Activated CD4-positive, alpha-beta T cell treated with anti-CD3 and anti-CD28 coated beads, Interleukin-10, Interleukin-2, amounts not matched to agents 100 ng/mL and 50 ng/mL, durations not matched to agents 16 hours and 8 hours (primary cell): ENCODE measurements at regions not wholly inside any gene's neighbourhood (a gene's known extent, or its start where the extent isn't known, plus 50 kb on each side); places are given as distances from the start of the nearest gene placed in this dataset.
A peak's percentile ranks its signal among the peaks of the same experiment; 100 is the strongest.

Experiments used
- DNase-seq: peaks from one replicate; pipeline ENCODE4 v3.0.0-alpha.2; 2020

DNA sequence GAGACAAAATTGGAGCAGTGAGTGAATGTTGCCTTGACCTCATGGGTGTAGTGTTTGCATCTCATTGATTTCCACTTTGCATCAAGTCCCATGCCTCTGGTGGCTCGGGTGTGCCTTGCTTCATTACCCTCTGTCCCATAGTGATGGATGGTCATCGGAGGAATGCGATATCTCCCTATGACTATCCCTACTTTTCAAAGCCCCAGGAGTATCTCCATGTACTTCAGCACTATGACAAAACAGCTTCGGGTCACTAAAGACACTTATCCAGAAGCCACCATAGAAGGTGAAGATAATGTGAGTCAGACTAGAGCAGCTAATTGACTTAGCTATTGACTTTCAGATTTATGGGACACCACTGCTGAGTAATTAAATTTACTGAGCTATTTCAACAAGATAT is 355.1 kb upstream of the CCDC196 start:
- DNase-seq = no peak

DNA sequence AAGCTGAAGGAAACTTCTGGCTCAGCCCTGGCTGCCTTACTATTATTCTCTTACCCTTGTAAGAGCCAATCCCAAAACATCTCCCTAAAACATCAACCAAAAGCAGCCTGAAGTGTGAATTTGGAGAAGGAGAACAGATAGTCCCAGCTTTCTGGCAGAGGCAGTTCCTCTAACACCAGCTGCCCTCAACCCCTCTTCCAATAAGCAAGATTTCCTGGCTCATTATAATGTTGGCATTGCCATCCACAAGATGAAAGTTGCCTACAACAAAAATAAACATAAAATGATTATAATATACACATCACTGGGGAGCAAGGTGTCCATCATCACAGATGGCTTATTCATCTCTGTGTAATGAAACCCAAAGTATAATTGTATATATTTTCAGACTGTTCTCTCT is 352.5 kb upstream of the CCDC196 start:
- DNase-seq = no peak

DNA sequence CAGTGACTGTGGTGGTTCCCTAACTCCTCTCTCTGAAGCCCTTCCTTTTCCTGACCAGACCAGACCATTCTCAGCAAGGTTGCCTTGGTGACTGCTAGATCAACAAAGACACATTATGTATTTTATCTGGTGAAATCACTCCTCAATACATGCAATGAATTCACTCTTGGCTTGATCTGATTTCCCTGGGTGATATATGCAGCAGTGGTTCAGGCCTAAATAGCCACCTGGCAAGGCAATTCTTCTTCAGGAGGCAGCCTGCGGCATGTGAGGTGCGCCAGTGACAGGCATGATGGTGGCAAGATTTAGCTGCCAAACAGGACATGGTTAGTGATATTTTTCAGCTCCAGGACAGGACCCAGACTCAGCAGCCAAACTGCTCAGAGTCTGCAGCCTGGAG is 350.3 kb upstream of the CCDC196 start:
- no peak for DNase-seq

DNA sequence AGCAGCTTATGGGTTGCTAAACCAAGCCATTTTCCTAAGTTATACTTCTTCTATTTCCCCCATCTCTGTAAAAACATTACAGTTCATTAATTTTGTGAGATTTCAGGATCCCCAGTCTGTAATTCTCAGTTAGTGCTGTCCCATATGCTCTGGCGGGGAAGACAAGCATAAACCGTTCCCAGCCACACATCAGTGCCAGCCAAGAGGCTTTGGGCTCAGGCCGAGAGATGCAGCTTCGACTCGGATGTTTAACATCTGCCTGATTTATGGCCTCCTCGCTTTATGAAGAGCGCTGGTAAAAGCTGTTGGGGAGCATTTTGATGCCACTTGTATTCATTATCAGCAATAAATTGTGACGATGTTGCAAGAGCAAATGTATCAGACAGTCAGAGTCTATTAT is 349.1 kb upstream of the CCDC196 start:
- DNase-seq = no peak

DNA sequence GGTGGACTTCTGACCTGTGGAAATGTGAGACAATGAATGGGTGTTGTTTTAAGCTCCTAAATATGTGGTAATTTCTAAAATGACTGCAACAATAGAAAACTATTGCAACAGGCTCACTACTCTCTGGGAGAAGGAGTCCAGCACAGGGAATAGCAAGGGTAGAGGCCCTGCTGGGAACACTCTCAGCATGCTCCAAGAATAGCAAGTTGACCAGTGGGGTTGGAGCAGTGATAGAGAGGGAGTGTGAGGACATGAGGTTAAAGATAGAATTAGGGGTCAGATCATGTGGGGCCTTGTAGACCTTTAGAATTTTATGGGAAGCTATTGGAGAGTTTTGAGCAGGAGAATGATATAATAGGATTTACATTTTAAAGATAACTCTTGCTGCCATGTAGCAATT is 346.7 kb upstream of the CCDC196 start:
- no peak for DNase-seq

DNA sequence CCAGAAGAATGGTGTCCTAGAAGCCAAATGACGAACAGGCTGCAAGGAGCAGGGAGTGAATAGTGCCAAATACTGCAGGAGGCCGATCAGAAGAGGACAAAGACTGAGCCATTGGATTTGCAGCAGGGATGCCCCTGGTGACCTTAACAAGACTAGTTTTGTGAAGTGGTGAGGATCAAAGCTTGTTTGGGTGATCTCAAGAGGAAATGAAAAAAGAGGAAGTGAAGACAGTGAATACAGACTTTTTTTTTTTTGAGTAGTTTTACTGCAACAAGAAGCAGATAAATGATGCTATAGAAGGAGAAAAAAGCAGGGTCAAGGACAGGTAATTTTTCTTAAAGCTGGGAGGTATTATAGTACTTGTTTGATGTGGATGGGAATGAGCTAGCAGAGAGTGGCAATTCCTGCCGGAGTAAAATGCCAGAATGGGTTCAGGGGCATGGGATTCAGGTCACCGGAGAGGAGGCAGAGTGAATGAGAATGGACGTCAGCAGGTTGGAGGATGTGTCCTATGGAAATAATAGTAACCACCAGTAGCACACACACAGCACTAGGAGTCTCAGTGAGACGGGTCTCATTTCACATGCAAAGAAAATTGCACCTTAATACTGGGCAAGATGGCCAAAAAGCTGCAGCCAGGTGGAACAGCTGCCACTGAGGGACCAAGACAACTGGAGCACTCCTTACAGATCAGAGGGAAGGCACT is 345.8 kb upstream of the CCDC196 start:
- DNase-seq = no peak

DNA sequence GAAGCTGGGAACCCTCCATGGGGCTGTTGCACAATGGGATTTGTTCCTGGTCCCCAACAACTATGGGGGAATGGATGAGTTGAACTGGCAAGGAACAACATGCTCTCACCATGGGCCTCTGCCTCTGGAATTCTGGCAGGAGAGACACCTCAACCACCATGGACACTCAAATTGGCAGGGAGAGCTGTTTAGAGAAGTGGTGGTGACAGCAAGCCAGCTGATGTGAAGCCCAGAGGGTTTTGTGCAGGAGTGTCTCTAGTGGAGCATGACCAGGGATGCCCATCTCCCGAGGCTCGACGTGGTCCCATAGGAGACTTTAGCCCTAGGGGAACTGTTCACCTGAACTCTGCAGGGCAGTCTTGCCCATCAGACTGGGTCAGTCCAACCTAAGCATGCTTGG is 345.2 kb upstream of the CCDC196 start:
- DNase-seq = no peak

DNA sequence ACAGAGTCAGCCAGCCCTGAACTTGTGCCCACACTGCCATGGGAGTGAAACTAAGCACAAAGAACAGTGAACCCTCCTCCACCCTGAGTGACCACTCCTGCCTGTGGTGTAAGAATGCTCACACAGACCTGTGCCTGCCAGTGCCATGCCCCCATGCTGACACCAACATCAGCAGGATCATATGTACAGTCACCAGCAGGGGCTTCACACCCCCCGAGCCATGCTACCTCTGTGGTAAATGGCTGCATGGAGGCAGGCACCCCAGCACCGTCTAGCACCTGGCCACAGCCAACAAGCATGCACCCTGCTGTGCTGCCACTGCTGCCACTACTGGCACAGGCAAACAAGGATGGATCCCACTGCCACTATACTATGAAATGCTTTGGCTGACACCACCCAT is 344.4 kb upstream of the CCDC196 start:
- DNase-seq = no peak

DNA sequence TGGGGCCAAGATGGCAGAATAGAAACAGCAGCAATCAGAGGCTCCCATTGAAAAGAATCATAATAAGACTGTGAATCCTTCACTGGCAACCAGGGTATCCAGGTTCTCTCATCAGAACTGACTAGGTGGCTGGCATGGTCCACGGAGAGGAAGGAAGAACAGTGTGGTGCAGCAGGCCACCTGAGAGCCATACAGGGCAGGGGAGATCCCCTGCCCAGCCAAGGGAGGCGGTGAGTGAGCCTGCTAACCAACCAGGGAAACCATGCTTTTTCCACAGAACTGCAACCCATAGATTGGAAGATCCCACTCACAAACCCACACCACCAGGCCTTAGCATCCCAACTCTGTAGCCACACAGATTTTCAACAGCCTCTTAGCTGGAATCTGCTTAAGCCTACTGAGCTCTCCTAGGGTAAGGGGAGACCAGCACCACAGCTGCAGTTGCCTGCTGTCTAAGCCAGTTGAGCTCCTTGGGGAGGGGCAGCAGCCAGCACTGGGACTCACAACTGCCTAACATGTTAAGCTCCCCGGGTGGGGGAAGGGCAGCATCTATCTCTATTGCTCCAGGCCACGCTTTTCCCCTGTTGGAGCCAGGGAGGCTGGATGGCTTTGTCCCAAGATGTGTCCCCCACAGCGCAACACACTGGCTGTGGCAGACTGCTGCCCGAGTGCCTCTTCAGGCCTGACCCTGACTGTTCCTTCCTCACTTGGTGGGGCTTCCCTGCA is 342.6 kb upstream of the CCDC196 start:
- DNase-seq = no peak

DNA sequence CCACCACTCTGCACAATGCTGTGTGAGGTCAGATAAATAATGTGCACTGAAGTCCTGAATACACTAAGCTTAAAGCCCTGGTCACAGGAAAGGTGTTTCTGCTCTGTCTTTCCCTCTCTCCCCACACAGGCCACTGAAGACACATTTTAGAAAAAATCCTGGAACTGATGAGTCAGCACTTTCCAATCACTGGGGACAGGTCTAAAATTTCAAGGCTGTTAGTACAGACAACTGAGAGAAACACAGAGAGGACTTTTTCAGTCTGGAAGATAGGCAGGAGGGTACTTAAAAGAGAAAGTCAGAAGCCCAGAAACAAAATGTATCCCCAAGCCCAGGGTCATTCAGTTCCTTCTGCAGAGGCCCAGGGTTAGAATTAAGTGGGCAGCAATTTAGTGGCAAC is 333.9 kb upstream of the CCDC196 start:
- DNase-seq = no peak

DNA sequence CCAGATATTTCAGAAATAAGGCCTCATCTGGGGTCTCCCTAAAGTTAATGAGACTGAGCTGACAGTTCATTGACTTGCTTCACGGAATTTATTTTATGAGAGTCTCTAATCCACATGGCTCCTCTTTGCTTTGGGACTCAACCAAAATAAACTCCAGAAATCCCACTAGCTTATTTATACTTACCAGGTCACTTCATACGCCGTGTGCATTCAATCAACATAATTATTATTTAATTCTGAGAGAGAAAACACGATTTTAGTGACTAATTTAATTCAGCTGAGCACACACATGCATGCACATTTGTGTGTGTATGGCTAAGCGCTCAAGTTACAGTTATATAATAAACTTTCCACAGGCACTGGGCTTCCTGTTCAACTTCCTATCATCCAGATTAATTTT is 333.4 kb upstream of the CCDC196 start:
- no peak for DNase-seq

DNA sequence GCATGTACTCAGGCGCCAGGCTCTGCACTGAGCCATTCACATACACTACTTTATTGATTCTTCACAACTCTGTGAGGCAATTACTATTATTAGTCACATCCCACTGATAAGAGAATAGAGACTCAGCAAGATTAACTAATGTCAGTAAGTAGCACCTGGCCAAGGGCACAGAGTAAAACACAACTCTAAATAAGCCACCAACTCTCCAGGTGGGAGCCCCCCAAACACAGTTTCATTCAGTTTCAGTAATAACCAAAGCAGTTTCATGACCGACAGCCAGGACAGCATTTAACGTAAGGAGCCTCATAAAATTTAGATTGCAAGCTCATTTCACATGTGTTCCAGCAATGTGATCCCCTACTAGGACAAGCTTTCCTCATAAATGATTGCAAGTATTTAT is 323.1 kb upstream of the CCDC196 start:
- no peak for DNase-seq

DNA sequence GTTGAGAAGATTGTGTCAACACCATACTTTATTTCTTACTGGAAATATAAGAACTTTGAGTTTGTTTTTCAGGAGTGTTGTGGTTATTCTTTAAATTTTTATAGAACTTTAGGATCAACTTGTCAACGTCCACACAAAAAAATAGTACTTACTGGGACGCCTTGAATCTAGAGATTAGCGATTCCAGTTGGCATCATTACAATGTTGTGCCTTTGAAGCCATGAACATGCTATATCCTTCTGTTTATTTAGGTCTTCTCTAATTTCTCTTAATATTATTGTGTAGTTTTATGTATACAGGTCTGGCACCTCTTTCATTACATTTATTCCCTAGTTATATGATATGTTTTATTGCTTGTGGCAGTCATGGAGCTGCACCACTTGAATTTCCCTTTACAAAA is 320.8 kb upstream of the CCDC196 start:
- no peak for DNase-seq

DNA sequence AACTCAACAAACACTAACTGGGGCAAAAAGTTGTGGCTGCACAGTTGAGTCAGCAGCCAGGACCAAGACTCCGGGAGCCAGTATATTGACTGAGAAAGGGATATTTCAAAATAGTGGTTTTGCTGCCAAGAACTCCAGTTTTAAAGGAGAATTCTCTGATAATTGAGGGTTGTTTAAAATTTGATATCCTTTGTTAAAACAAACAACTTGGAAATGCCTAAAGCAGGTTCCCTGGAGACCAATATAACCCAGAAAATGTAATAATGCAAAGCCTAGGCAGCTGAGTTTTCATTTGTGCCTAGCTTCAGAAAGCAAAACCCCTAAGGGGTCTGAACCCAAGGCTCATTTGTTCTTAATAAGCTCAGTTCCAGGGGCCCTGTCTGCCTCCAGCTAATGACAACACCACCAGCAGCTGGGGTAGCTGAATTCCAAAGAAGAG is 311.7 kb upstream of the CCDC196 start:
- no peak for DNase-seq

DNA sequence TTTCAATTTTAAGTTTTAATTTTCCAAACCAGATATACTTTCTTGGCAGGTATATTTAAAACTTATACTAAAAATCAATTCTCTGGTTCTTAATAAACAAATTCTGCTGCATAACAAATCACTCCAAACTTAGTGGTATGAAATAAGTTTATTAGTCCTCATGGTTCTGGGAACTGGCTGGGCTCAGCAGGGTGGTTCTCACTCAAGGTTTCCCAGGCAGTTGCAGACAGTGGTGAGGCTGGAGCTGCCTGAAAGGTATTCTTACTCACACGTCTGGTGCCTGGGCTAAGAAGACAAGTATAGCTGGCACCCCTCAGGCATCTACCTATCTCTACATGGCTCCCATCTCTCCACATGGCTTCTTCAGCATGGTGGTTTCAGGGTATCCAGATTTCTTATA is 308.2 kb upstream of the CCDC196 start:
- no peak for DNase-seq

DNA sequence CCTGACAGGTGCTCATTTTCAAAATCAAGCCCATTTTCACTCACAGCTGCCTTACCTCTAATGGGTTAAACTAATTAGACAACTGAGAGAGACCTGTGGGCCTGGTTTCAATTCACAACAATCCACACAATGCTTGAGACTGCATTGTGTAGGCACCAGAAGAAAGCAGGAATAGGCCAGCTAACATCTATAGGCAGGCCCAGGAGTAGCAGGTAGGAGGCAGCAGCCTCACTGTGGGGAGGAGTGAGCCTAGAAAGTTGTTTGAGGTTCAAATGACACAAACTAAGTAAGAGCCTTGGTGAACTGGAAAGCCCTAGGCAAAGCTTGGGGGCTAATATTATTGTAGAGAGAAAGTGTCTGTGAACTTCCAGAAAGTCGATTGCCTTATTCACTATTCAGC is 289.5 kb upstream of the CCDC196 start:
- DNase-seq = no peak

DNA sequence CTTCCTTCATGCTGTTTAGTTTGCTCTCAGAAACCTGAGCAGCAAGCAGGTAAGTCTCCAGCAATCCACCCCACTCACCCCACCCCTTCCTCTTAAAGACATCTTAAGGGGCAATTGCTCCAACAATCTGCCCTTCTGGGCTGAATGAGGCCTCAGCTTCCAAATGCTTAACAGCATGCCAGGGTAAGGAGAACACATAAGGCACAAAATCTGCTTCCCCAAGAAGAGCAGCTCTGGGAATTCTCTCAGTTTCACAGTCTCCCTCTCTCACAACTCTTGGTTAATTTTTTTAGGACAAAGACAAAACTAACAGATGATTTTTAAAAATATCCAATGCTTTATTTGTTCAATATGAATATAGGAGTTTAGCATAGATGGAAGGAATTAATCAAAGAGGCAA is 288.9 kb upstream of the CCDC196 start:
- no peak for DNase-seq

DNA sequence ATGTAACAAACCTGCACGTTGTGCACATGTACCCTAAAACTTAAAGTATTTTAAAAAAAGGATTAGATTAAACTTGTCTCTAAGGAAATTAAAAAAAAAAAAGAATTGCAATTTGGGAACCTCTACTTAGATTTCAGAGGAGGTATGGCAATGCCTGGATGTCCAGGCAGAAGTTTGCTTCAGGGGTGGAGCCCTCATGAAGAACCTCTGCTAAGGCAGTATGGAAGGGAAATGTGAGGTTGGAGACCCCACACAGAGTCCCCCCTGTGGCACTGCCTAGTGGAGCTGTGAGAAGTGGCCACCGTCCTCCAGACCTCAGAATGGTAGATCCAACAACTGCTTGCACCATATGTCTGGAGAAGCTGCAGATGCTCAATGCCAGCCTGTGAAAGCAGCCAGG is 279.6 kb upstream of the CCDC196 start:
- DNase-seq = no peak

DNA sequence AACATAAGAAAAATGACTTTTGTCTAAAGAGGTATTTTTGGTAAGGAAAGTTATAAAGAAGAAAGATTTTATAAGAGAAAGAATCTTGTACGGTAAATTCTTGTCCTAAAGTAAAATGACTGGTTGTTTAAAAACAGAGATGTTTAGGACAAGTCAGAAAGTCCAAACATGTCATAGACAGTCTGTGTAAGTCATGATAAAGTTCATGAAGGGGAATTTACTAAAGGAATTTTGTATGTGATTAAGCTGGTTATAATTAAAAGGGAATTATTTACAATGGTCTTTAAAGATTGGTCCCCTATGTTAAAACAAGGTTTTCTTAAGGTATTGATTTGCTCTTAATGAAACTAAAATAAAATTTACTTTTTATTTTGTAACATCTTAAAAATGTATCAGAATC is 269.4 kb upstream of the CCDC196 start:
- DNase-seq = no peak

DNA sequence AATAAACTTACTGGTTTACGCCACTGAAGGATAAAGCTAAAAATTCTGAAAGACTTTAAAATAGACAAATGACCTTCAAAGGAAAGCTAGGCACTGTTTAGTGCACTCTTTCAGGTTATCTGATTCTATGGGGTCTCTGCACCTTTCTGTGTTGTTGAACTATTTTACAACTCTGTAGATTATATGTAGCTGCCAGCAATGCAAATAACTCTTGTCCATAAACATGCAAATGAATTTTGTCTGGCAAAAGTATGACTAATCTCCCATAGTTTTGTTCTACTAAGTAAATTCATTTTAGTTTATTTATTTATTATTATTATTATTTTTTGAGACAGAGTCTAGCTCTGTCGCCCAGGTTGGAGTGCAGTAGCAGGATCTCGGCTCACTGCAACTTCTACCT is 266.3 kb upstream of the CCDC196 start:
- DNase-seq = no peak

DNA sequence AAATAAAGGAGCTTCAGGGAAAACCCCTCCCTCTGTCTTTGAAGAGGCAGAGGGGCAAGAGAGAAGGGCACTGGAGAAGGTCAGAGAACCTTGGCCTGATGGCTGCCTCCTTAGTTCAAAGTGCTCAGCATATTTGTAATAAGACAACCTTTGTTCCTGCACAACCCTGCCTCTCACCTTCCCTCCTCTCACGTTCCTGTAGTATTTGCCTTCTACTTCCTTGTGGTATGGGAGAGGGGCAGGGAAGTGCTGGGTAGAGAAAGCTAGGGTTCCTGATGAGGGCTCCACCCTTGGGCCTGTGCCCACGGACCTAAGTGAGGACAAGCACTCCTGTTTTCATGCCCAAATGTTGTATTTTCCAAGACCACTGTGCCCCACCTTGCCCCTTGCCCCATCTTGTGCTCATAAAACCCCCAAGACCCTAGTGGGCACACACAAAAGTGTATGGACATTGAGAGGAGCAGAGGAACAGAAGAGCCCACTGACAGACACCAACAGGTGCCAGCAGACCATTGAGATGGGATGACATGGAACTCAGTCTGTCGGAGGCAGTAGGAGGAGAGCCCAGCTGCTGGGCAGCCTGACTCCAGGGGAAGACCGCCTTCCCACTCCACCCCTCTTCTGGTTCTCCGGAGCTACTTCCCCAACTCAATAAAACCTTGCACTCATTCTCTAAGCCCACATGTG is 261.5 kb upstream of the CCDC196 start:
- no peak for DNase-seq

DNA sequence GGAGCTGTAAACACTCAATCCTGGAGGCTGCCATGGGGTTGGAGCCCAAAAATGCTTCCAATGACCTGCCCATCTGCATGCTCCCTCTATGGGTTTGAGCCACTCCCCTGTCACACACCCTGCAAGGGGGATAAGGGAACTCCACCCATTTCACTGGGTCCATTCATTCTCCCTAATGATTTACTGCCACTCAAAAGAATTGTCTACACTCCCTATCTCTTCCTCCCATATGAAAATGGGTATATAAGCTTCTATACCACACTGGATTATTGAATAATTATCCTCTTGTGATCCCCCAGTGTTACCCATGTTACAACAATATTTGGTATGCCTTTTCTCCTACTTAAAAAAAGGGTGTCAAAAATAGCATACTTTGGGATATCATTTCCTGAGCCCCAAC is 260.8 kb upstream of the CCDC196 start:
- no peak for DNase-seq

DNA sequence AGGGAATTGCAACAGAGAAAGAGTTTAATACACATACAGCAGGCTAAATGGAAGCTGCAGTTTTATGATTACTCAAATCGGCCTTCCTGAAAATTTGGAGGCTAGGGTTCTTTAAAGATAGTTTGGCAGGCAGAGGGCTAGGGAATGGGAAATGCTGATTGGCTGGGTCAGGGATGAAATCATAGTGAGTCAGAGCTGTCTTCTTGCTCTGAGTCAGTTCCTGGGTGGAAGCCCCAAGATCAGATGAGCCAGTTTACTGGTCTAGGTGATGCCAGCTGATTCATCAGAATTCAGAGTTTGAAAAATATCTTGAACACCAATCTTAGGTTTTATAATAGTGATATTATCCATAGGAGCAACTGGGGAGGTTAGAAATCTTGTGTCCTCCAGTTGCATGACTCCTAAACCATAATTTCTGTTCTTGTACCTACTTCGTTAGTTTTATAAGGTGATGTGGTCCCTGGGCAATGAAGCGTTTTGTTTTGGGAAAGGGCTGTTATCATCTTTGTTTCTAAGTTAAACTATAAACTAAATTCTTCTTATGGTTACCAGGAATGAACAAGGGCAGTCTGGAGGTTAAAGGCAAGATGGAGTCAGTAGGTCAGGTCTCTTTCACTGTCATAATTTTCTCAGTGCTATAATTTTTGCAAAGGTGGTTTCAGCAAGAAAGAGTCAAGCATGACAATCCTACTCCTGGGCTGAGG is 257.8 kb upstream of the CCDC196 start:
- DNase-seq = peak; percentile 80

DNA sequence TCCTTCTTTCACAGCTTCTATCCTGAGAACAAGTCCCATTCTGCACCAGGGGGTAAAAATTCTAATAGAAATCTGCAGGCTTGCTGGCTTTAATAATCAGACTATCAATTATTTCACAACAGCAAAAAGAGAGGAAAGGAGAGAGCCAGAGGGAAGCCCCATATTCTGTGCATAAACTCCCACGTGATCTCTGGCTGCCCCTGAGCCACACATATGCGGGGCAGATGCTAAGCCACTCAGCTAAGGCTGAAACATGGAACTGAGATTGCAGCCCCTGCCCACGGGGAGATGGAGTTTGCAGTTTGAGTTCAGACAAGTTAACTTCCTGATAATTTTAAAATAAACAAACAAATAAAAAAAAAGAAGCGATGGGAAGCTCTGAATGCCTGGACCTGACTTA is 254.4 kb upstream of the CCDC196 start:
- no peak for DNase-seq
